Neural cell (in vitro differentiated cells): ENCODE measurements at regions not wholly inside any gene's neighbourhood (a gene's known extent, or its start where the extent isn't known, plus 50 kb on each side); places are given as distances from the start of the nearest gene placed in this dataset.

ENCODE experiments used
- H2AFZ ChIP-seq: fragments of 200-600, 300-800 bp; sonication (generic), shearing (Covaris generic); 2 replicates; pipeline ENCODE4 v1.6.0; 2014; ENCODE audit warnings: low read depth, mild to moderate bottlenecking, antibody characterized with exemption, low read length, moderate library complexity
- H3F3A ChIP-seq: fragments of 200-600 bp; shearing (Covaris generic); 2 replicates; pipeline ENCODE4 v1.6.1; 2016; ENCODE audit warnings: mild to moderate bottlenecking, moderate library complexity, mixed read lengths, antibody characterized with exemption, low read length; ENCODE audit not compliant: insufficient read depth, poor library complexity, severe bottlenecking
- H3K27ac ChIP-seq: fragments of 200-600, 300-800 bp; sonication (generic), shearing (Covaris generic); 2 replicates; pipeline ENCODE4 v1.5.1; 2014; ENCODE audit warnings: mild to moderate bottlenecking, low read length, moderate library complexity
- H3K27me3 ChIP-seq: fragments of 300-800, 200-600 bp; sonication (generic), shearing (Covaris generic); 2 replicates; pipeline ENCODE4 v1.6.0; 2014; ENCODE audit warnings: mild to moderate bottlenecking, low read depth, low read length, moderate library complexity; ENCODE audit not compliant: insufficient read depth
- H3K36me3 ChIP-seq: fragments of 300-800, 200-600 bp; sonication (generic), shearing (Covaris generic); 2 replicates; pipeline ENCODE4 v1.5.1; 2014; ENCODE audit warnings: mild to moderate bottlenecking, antibody characterized with exemption, low read length, moderate library complexity; ENCODE audit not compliant: insufficient read depth
- H3K4me2 ChIP-seq: fragments of 300-800, 200-600 bp; sonication (generic), shearing (Covaris generic); 2 replicates; pipeline ENCODE4 v1.6.0; 2014; ENCODE audit warnings: mild to moderate bottlenecking, low read length
- H3K4me3 ChIP-seq: fragments of 300-800, 200-600 bp; sonication (generic), shearing (Covaris generic); 2 replicates; pipeline ENCODE4 v1.5.1; 2014; ENCODE audit warnings: mild to moderate bottlenecking, low read length, moderate library complexity
- H3K79me2 ChIP-seq: fragments of 200-600 bp; shearing (Covaris generic); replicated peaks from 2 replicates; pipeline ENCODE4 v1.6.0; 2014; ENCODE audit warnings: mild to moderate bottlenecking, low read length, moderate library complexity; ENCODE audit not compliant: insufficient read depth
- H3K9ac ChIP-seq: fragments of 300-800, 200-600 bp; sonication (generic), shearing (Covaris generic); 2 replicates; pipeline ENCODE4 v1.6.1; 2016; ENCODE audit warnings: mild to moderate bottlenecking, low read length, mixed read lengths
- H3K9me2 ChIP-seq: fragments of 200-600 bp; shearing (Covaris generic); 2 replicates; pipeline ENCODE4 v1.6.1; 2016; ENCODE audit warnings: mild to moderate bottlenecking, low read length, mixed read lengths; ENCODE audit not compliant: insufficient read depth
- H3K9me3 ChIP-seq: fragments of 200-600, 300-800 bp; sonication (generic), shearing (Covaris generic); 2 replicates; pipeline ENCODE4 v1.6.1; 2016; ENCODE audit warnings: mild to moderate bottlenecking, mixed run types, low read length, moderate library complexity, mixed read lengths
- H4K20me1 ChIP-seq: fragments of 200-600 bp; shearing (Covaris generic); 2 replicates; pipeline ENCODE4 v1.6.1; 2016; ENCODE audit warnings: mild to moderate bottlenecking, mixed run types; ENCODE audit not compliant: insufficient read depth
- EP300 ChIP-seq: fragments of 450-650 bp; conservative IDR thresholded peaks from 2 replicates; pipeline ENCODE4 v1.6.1; 2014; ENCODE audit warnings: antibody characterized with exemption, mild to moderate bottlenecking, moderate library complexity; ENCODE audit not compliant: poor library complexity, severe bottlenecking
- EZH2 ChIP-seq: fragments of 200-600, 300-800 bp; shearing (Covaris generic), sonication (generic); IDR thresholded peaks from 2 replicates; pipeline ENCODE4 v1.6.1; 2014; ENCODE audit warnings: antibody characterized with exemption, low read length, borderline replicate concordance, mild to moderate bottlenecking; ENCODE audit not compliant: insufficient read depth, poor library complexity, severe bottlenecking
- MXI1 ChIP-seq: fragments of 450-650 bp; conservative IDR thresholded peaks from 2 replicates; pipeline ENCODE4 v1.6.1; 2014; ENCODE audit warnings: antibody characterized with exemption, mild to moderate bottlenecking; ENCODE audit not compliant: poor library complexity, severe bottlenecking
- POLR2AphosphoS5 ChIP-seq: IDR thresholded peaks from 2 replicates; pipeline ENCODE4 v1.6.1; 2012
- RAD21 ChIP-seq: fragments of 450-650 bp; conservative IDR thresholded peaks from 2 replicates; pipeline ENCODE4 v1.6.1; 2014; ENCODE audit warnings: antibody characterized with exemption, mild to moderate bottlenecking, moderate library complexity
- SMC3 ChIP-seq: fragments of 450-650 bp; conservative IDR thresholded peaks from 2 replicates; pipeline ENCODE4 v1.6.1; 2014; ENCODE audit warnings: antibody characterized with exemption, mild to moderate bottlenecking, moderate library complexity; ENCODE audit not compliant: poor library complexity
- TAF1 ChIP-seq: IDR thresholded peaks from 2 replicates; pipeline ENCODE4 v1.6.1; 2012; ENCODE audit warnings: low read depth
- TF ChIP-seq, protein P1 (sequence below): fragments of 450-650 bp; IDR thresholded peaks from 2 replicates; pipeline ENCODE4 v1.5.1; 2014; ENCODE audit warnings: antibody characterized with exemption, mild to moderate bottlenecking, moderate library complexity; ENCODE audit not compliant: poor library complexity, severe bottlenecking
- TF ChIP-seq, protein P2 (sequence below): IDR thresholded peaks from 2 replicates; pipeline ENCODE4 v1.6.1; 2012; ENCODE audit warnings: borderline replicate concordance

DNA sequence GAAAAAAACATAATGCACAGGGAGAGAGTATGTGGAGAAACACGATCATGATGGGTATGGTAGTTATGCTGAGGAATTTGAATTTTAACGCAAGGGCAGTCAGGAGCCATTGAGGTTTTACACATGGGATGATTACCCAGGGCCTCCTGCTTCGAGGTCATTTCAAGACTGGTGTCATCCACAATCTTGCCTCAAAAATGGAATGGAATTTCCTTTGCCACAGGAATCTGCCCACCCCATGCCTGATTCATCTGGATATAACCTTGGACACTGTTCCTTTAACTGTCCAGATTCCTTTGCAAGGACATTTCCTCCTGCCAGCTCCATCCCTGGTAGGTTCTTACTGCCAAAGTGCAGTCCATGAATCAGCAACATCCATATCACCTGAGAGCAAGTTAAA is 655.9 kb upstream of the TENM4 start:
- Histone ChIP-seq H4K20me1 (no peaks in the 10 kb centered on the region), H3K27me3 (no peaks in the 10 kb centered on the region), H3K27ac (no peak overlapping the region), H3K79me2 (no peaks in the 10 kb centered on the region), H3K36me3 (no peaks in the 10 kb centered on the region), H2AFZ (no peak overlapping the region), H3K4me3 (no peak overlapping the region), H3K9me2 (no peaks in the 10 kb centered on the region), H3K4me2 (no peak overlapping the region), H3K9me3 (no peaks in the 10 kb centered on the region), H3F3A (no peaks in the 10 kb centered on the region), H3K9ac (no peak overlapping the region)
- TF ChIP-seq, protein P1, sequence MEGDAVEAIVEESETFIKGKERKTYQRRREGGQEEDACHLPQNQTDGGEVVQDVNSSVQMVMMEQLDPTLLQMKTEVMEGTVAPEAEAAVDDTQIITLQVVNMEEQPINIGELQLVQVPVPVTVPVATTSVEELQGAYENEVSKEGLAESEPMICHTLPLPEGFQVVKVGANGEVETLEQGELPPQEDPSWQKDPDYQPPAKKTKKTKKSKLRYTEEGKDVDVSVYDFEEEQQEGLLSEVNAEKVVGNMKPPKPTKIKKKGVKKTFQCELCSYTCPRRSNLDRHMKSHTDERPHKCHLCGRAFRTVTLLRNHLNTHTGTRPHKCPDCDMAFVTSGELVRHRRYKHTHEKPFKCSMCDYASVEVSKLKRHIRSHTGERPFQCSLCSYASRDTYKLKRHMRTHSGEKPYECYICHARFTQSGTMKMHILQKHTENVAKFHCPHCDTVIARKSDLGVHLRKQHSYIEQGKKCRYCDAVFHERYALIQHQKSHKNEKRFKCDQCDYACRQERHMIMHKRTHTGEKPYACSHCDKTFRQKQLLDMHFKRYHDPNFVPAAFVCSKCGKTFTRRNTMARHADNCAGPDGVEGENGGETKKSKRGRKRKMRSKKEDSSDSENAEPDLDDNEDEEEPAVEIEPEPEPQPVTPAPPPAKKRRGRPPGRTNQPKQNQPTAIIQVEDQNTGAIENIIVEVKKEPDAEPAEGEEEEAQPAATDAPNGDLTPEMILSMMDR = no peak
- TF ChIP-seq EP300 (no peak), MXI1 (no peak), EZH2 (no peak), POLR2AphosphoS5 (no peak), RAD21 (no peak), SMC3 (no peak), TAF1 (no peak)
- TF ChIP-seq, protein P2, sequence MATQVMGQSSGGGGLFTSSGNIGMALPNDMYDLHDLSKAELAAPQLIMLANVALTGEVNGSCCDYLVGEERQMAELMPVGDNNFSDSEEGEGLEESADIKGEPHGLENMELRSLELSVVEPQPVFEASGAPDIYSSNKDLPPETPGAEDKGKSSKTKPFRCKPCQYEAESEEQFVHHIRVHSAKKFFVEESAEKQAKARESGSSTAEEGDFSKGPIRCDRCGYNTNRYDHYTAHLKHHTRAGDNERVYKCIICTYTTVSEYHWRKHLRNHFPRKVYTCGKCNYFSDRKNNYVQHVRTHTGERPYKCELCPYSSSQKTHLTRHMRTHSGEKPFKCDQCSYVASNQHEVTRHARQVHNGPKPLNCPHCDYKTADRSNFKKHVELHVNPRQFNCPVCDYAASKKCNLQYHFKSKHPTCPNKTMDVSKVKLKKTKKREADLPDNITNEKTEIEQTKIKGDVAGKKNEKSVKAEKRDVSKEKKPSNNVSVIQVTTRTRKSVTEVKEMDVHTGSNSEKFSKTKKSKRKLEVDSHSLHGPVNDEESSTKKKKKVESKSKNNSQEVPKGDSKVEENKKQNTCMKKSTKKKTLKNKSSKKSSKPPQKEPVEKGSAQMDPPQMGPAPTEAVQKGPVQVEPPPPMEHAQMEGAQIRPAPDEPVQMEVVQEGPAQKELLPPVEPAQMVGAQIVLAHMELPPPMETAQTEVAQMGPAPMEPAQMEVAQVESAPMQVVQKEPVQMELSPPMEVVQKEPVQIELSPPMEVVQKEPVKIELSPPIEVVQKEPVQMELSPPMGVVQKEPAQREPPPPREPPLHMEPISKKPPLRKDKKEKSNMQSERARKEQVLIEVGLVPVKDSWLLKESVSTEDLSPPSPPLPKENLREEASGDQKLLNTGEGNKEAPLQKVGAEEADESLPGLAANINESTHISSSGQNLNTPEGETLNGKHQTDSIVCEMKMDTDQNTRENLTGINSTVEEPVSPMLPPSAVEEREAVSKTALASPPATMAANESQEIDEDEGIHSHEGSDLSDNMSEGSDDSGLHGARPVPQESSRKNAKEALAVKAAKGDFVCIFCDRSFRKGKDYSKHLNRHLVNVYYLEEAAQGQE = no peak

DNA sequence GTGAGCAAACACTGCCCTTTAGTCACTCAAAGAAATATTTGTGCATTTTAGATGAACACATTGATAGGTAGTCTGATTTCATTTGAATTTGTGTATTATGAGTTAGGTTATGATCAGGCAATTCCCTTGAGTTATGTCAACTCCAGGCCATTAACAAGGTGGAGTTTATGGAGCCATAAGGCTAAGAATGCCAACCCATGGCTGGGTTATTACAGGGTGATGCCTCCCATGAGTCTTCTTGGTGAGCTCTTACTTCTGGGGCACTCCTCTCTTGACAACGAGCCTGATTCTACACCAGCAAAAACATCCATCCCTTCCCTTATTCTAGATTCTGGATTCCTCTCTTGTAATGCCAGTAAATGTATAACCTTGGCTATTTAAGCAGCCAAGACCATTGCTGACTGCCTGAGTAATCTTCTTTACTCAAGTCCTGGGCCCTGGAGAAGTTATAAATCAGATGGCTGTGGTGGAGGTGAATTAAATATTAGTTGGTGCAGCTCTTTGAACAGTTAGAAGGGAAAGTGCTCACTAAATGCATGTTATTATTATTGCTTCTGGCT is 645.7 kb upstream of the TENM4 start:
- Histone ChIP-seq H3K9me3 (no peaks in the 10 kb centered on the region), H3K9me2 (no peaks in the 10 kb centered on the region), H3K9ac (no peak overlapping the region), H3K27ac (no peak overlapping the region), H2AFZ (no peak overlapping the region), H3K79me2 (no peaks in the 10 kb centered on the region), H3K4me2 (no peak overlapping the region), H3K4me3 (no peak overlapping the region), H3F3A (no peaks in the 10 kb centered on the region), H3K36me3 (no peaks in the 10 kb centered on the region), H4K20me1 (no peaks in the 10 kb centered on the region), H3K27me3 (no peaks in the 10 kb centered on the region)
- TF ChIP-seq SMC3 = no peak
- TF ChIP-seq, protein P2 = no peak
- no peak for TF ChIP-seq TAF1
- no peak for TF ChIP-seq MXI1
- no peak for TF ChIP-seq RAD21
- no peak for TF ChIP-seq POLR2AphosphoS5
- no peak for TF ChIP-seq EZH2
- TF ChIP-seq EP300 = no peak
- TF ChIP-seq, protein P1 = no peak
